Activated CD4-positive, alpha-beta T cell treated with anti-CD3 and anti-CD28 coated beads, Interleukin-2, amount 50 U/mL, for 24 hours (primary cell): ENCODE measurements at regions not wholly inside any gene's neighbourhood (a gene's known extent, or its start where the extent isn't known, plus 50 kb on each side); places are given as distances from the start of the nearest gene placed in this dataset.

Source experiments
- DNase-seq, 2 donors: peaks; one replicate each; pipeline ENCODE4 v3.0.0-alpha.2; 2020; ENCODE audit warnings: low read depth in 1 of 2, low spot score in 1 of 2

DNA sequence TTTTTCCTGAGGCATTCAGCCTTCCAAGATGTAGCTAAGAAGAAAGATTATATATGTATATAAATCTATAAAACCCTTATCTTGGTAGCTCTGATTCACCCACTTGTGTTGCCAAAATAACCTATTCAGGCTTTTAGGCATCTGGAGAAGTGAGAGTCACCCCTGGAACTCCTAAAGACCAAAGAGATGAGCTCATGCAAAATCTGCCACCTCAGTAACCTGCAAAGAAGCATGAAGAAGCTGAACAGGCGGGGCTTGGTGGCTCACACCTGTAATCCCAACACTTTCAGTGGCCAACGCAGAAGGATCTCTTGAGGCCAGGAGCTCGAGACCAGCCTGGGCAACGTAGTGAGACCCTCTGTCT lies 393.7 kb downstream of the FOXO1 start:
- no peak for DNase-seq

DNA sequence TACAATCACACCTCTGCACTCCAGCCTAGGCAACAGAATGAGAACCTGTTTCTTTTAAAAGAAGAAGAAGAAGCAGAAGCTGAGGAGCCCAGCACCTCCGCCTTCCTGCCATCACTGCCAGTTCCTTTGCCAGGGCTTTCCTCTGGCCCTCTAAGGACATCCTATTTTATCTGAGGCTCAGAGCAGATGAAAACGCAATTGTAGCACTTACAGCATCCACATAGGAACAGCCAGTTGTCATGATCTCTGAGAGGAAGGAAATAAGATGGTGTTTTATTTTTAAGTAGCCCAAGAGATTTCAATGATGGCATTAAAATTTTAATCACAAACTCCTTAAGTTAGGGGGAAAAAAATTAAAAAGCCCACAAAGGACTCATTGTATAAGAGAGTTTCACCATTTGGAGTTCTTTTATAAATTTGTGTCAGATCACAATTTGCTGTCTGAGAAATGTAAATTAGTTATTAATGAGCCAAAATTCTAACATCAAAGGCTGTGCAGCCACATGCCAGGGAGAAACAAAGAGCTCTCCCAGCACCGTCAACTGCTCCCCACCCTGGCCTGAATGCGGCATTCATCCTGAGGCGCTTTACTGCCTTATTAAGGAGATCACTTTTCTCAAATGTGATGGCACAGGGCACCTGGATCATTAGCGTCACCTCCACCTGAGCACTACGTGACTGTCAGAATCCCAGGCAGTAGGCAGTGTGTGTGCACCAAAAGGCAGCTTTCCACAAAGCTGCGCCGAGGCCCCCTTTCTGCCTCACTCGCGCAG lies 393.0 kb downstream of the FOXO1 start:
- DNase-seq: no peak

GRCh38 chr13:40274103-40274502 lies 392.3 kb downstream of the FOXO1 start:
- DNase-seq: no peak

GRCh38 chr13:40275155-40275554 lies 391.3 kb downstream of the FOXO1 start:
- DNase-seq: no peak

- no peak for DNase-seq
Measured at GRCh38 chr13:40275636-40276035, 390.8 kb downstream of the FOXO1 start.

DNA sequence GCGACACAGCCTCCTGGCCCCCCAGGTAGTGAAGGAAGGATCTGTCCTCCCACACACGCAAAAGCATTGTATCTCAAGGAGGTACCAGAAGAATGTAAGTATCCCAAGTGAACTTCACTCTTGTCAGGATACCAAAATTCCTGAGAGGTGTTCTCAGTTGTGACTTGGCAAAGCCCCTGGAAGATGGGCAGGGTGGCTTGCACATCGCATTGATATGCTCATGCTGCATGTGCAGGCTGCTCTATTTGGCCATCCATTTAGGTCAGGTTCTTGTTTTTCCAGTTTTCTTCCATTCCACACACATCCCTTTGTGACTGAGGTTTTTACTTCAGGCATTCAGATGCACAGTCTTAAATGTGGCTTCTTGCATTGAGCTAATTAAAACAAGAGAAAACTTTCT lies 382.8 kb downstream of the FOXO1 start:
- DNase-seq: no peak

DNA sequence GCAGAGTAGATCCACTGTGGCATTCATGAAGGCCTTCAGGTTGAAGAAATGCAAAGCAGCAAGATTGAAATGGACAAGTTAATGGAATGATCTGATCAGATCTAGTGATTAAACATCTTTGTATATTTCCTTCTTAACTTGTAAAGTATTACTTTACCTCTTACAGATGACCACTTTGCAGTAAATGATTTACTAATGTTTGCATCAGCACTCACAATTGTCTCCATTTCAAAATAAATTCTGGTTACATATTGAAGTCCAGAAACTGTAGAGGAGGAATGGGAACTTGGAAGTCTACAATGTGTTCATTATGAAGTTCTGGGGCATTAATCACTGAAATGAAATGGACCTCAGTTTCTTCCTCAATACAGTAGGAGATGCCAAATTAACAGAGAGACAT lies 380.8 kb downstream of the FOXO1 start:
- DNase-seq: no peak

GRCh38 chr13:40287428-40287827 lies 379.0 kb downstream of the FOXO1 start:
- DNase-seq: no peak

DNA sequence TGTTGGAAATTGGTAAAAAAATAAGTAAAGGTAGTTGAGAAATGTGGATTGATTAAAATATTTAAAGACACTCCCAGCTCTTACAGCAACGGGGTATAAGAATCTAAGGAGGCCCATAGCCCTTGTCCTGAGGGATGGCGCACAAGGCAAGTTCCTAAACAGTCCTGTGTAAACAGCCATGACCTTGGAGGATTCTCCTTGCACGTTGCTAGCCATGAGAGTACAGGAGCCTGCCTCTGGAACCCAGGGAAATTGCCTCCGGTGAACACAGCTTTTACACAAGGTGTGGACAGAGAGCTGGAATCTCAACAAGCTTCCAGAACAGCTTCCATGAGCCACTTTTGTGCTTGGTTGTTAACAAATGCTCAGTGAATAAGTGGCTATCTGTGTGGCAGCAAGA lies 378.2 kb downstream of the FOXO1 start:
- no peak for DNase-seq

- DNase-seq: no peak
Measured at GRCh38 chr13:40290758-40291157, 375.7 kb downstream of the FOXO1 start.

- no peak for DNase-seq
Measured at GRCh38 chr13:40292108-40292507, 374.3 kb downstream of the FOXO1 start.

DNA sequence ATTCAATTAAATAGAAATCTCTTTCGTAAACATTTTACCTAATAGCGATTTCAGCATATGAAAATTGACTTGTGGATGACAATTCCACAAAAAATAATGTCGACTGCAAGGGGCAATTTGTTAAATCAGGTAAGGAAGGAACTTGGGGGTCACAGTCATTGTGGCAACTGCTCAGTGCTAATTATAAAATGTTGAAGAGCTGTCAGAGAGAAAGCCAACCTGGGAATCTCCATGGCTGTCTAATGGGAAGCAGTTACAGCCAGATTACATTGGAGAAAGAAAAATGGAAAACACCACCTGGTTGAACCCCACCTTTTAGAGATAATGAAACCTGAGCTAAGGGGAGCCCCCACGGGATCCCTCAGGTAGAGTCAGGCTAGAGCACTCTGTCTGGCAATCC lies 373.9 kb downstream of the FOXO1 start:
- no peak for DNase-seq

- DNase-seq: no peak
Measured at GRCh38 chr13:40302351-40302750, 364.1 kb downstream of the FOXO1 start.

DNA sequence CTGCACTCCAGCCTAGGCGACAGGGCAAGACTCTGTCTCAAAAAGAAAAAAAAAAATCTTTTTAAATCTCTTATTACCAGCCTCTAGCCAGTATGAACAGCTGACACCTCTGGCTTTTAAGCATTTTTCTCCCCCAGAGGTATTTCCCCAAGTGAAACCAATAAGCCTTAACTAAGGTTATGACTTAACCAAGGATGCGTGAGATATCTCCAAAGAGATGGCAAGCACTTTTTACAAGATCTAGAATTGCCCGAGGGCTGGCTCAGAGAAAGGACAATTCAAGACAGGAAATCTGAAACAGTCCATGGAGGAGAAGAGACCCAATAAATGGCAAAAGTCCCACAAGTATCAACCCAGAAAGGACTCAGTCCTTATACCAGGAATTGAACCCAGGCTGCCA lies 362.1 kb downstream of the FOXO1 start:
- DNase-seq: no peak

GRCh38 chr13:40306817-40307216 lies 359.6 kb downstream of the FOXO1 start:
- DNase-seq: peak in 1 of 2 donors; percentile 43

- no peak for DNase-seq
Measured at GRCh38 chr13:40309881-40310280, 356.6 kb downstream of the FOXO1 start.

- no peak for DNase-seq
Measured at GRCh38 chr13:40311356-40312101, 354.9 kb downstream of the FOXO1 start.

DNA sequence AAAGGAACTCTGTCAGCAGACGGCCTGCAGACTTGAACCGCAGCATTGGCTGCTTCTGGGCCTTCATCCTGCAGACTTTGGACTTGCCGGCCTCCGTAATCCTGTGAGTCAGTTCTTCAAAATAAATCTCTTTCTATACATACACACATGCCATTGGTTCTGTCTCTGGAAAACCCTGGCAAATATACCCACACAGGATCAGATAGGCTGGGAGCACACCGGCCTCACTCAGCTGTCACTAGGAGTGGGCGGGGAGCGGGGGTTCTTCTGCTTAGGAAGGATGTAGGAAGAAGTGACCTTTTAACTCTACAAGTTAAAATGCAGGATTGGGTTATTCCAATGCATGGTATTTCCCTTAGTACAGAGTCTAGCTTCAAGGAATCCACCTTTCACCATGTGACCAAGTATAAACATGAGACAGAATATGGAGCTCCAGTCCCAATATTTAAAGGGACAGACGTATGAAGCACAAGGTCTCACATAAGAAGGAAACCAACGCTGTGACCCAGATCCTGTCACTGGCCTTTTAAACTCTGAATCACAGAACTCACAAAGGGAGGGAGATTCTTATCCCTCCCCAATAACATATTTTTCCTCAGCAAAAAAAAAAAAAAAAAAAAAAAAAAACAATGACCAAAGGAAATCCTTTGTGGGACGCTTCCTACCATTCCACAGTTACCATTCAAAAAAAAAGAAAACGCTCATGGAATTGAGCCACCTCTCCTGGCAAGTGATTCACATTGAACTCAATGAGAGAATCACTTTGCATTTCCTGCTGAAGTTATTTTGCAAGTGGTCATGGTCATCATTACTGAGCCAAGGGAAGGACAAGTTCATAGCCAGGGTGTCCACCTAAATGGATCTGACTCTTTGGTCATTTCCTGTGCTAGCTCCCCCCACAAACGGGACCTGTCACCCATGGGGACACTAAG lies 352.9 kb downstream of the FOXO1 start:
- no peak for DNase-seq

DNA sequence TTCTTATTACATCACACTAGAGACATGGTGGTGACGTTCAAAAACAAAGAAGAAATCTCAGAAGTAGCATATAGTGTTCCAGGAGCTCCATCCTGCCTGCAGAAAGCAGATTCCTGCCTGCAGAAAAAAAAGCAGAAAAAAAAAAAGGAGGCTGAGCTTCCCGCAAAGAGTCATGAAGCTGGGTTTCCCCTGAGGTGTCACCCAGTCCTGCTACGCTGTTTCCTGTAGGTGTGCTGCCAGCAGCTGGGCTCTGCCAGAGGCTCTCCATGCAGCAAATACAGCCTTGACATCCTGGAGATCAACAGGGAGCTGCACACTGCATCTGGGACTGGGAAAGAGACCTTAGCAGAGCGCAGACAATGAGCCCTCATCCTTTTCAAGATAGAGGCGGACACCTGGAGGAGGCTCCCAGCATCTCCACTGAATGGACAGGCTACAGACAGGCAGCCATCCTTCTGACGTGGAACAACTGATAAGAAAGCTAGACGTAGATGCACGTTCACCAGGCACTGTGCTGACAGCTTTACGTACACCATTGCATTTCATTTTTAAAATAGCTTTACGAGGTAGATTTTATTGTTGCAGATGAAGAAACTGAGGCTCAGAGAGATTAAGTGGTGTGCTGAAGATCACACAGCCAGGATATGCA lies 350.9 kb downstream of the FOXO1 start:
- DNase-seq: peak; percentile 16 to 34

GRCh38 chr13:40316301-40316700 lies 350.1 kb downstream of the FOXO1 start:
- DNase-seq: peak in 1 of 2 donors; percentile 32

DNA sequence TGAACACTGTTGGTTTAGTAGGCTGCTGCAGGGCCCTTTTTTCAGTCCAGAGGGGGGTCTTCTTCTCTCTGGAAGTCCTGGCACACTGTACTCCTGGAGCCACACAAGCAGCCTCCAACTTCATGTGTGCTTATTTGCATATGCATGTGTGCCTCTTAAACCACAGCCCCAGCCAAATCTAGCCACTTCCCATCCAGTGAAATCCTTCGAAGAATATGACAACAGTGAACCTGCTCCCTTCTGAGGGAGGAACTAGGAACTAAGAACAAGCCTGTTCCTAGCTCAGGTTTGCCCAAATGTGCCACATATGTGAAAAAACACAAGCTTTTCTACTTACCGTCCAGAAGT lies 348.5 kb downstream of the FOXO1 start:
- DNase-seq: no peak
